Stimulated activated CD4-positive, alpha-beta T cell treated with anti-CD3 and anti-CD28 coated beads, Interleukin-15, amount 100 ng/mL, for 24 hours (primary cell): ENCODE measurements at regions not wholly inside any gene's neighbourhood (a gene's known extent, or its start where the extent isn't known, plus 50 kb on each side); places are given as distances from the start of the nearest gene placed in this dataset.

ENCODE experiments used
- DNase-seq: peaks from one replicate; pipeline ENCODE4 v3.0.0-alpha.2; 2020

- no peak for DNase-seq
These were observed 130.7 kb upstream of the KLF4 start for GRCh38 chr9:107620236-107620635.

GRCh38 chr9:107615321-107615720 is 125.8 kb upstream of the KLF4 start:
- DNase-seq: no peak

GRCh38 chr9:107614765-107615164 is 125.2 kb upstream of the KLF4 start:
- no peak for DNase-seq

GRCh38 chr9:107613321-107613720 is 123.8 kb upstream of the KLF4 start:
- no peak for DNase-seq

- no peak for DNase-seq
These were observed 122.6 kb upstream of the KLF4 start for GRCh38 chr9:107612136-107612535.

GRCh38 chr9:107609547-107609946 is 120.0 kb upstream of the KLF4 start:
- no peak for DNase-seq

GRCh38 chr9:107606149-107606790 is 116.7 kb upstream of the KLF4 start:
- no peak for DNase-seq

- no peak for DNase-seq
These were observed 115.5 kb upstream of the KLF4 start for GRCh38 chr9:107605041-107605440.

- DNase-seq: no peak
These were observed 113.7 kb upstream of the KLF4 start for GRCh38 chr9:107603281-107603680.

GRCh38 chr9:107600060-107600573 is 110.5 kb upstream of the KLF4 start:
- no peak for DNase-seq

GRCh38 chr9:107597743-107598217 is 108.2 kb upstream of the KLF4 start:
- no peak for DNase-seq

GRCh38 chr9:107594908-107595530 is 105.5 kb upstream of the KLF4 start:
- no peak for DNase-seq

GRCh38 chr9:107593224-107593870 is 103.8 kb upstream of the KLF4 start:
- no peak for DNase-seq

- no peak for DNase-seq
These were observed 102.9 kb upstream of the KLF4 start for GRCh38 chr9:107592424-107592823.

GRCh38 chr9:107591781-107592180 is 102.2 kb upstream of the KLF4 start:
- DNase-seq: no peak

- no peak for DNase-seq
These were observed 98.8 kb upstream of the KLF4 start for GRCh38 chr9:107588393-107588792.

GRCh38 chr9:107587191-107587963 is 97.8 kb upstream of the KLF4 start:
- DNase-seq: no peak

- no peak for DNase-seq
These were observed 96.9 kb upstream of the KLF4 start for GRCh38 chr9:107586493-107586892.

- DNase-seq: no peak
These were observed 95.9 kb upstream of the KLF4 start for GRCh38 chr9:107585465-107585864.

- no peak for DNase-seq
These were observed 95.4 kb upstream of the KLF4 start for GRCh38 chr9:107584944-107585343.

- DNase-seq: no peak
These were observed 94.6 kb upstream of the KLF4 start for GRCh38 chr9:107584186-107584585.

- no peak for DNase-seq
These were observed 87.7 kb upstream of the KLF4 start for GRCh38 chr9:107577140-107577776.

GRCh38 chr9:107571148-107571547 is 81.6 kb upstream of the KLF4 start:
- no peak for DNase-seq
